ENCODE measurements at regions not wholly inside any gene's neighbourhood (a gene's known extent, or its start where the extent isn't known, plus 50 kb on each side); places are given as distances from the start of the nearest gene placed in this dataset.
A peak's percentile ranks its signal among the peaks of the same experiment; 100 is the strongest.
"Not testable (repeated sequence)": the region's sequence is repeated elsewhere in the genome, so short reads cannot be mapped to it uniquely, and the experiment has no call there.

- not testable (repeated sequence) for DNase-seq (ENCODE audit: low read depth)
Observed at GRCh38 chr17:20633268-20634059, 53.9 kb downstream of the CDRT15L2 start.

- not testable (repeated sequence) for DNase-seq (ENCODE audit: low read depth)
Observed at GRCh38 chr17:20640147-20640546, 60.6 kb downstream of the CDRT15L2 start.

GRCh38 chr17:20646661-20647272 is 67.2 kb downstream of the CDRT15L2 start:
- DNase-seq (ENCODE audit: low read depth) = peak; percentile 50

GRCh38 chr17:20649097-20649767 is 69.7 kb downstream of the CDRT15L2 start:
- not testable (repeated sequence) for DNase-seq (ENCODE audit: low read depth)

GRCh38 chr17:20651022-20651421 is 71.5 kb downstream of the CDRT15L2 start:
- not testable (repeated sequence) for DNase-seq (ENCODE audit: low read depth)

- DNase-seq (ENCODE audit: low read depth) = not testable (repeated sequence)
Observed at GRCh38 chr17:20651736-20652135, 72.2 kb downstream of the CDRT15L2 start.

- DNase-seq (ENCODE audit: low read depth) = not testable (repeated sequence)
Observed at GRCh38 chr17:20653391-20653790, 73.9 kb downstream of the CDRT15L2 start.

GRCh38 chr17:20654114-20654513 is 74.6 kb downstream of the CDRT15L2 start:
- DNase-seq (ENCODE audit: low read depth) = not testable (repeated sequence)

- DNase-seq (ENCODE audit: low read depth) = not testable (repeated sequence)
Observed at GRCh38 chr17:20654575-20654974, 75.1 kb downstream of the CDRT15L2 start.

- DNase-seq (ENCODE audit: low read depth) = not testable (repeated sequence)
Observed at GRCh38 chr17:20665103-20665955, 85.8 kb downstream of the CDRT15L2 start.

- DNase-seq (ENCODE audit: low read depth) = peak; percentile 59
Observed at GRCh38 chr17:20666689-20667088, 87.2 kb downstream of the CDRT15L2 start.

GRCh38 chr17:20667712-20668111 is 88.2 kb downstream of the CDRT15L2 start:
- not testable (repeated sequence) for DNase-seq (ENCODE audit: low read depth)

GRCh38 chr17:20668316-20668715 is 88.8 kb downstream of the CDRT15L2 start:
- peak; percentile 16 for DNase-seq (ENCODE audit: low read depth)

- DNase-seq (ENCODE audit: low read depth) = not testable (repeated sequence)
Observed at GRCh38 chr17:20668868-20669267, 89.3 kb downstream of the CDRT15L2 start.

GRCh38 chr17:20670506-20670905 is 91.0 kb downstream of the CDRT15L2 start:
- not testable (repeated sequence) for DNase-seq (ENCODE audit: low read depth)

- not testable (repeated sequence) for DNase-seq (ENCODE audit: low read depth)
Observed at GRCh38 chr17:20674374-20674773, 94.8 kb downstream of the CDRT15L2 start.

GRCh38 chr17:20675707-20676106 is 96.2 kb downstream of the CDRT15L2 start:
- DNase-seq (ENCODE audit: low read depth) = not testable (repeated sequence)

- DNase-seq (ENCODE audit: low read depth) = not testable (repeated sequence)
Observed at GRCh38 chr17:20676656-20677055, 97.1 kb downstream of the CDRT15L2 start.

- DNase-seq (ENCODE audit: low read depth) = not testable (repeated sequence)
Observed at GRCh38 chr17:20677469-20677868, 97.9 kb downstream of the CDRT15L2 start.

- DNase-seq (ENCODE audit: low read depth) = not testable (repeated sequence)
Observed at GRCh38 chr17:20678424-20678823, 98.9 kb downstream of the CDRT15L2 start.
